SK-N-SH treated with all-trans-retinoic acid at 6 μM for 48 hours (cell line): ENCODE measurements at regions not wholly inside any gene's neighbourhood (a gene's known extent, or its start where the extent isn't known, plus 50 kb on each side); places are given as distances from the start of the nearest gene placed in this dataset.
"Not testable (repeated sequence)": the region's sequence is repeated elsewhere in the genome, so short reads cannot be mapped to it uniquely, and the experiment has no call there.

Experiments
- BACH2 ChIP-seq: fragments of 250-450 bp; sonication (Bioruptor Pico); IDR thresholded peaks from 2 replicates; pipeline ENCODE4 v1.9.0; 2021; ENCODE audit warnings: mild to moderate bottlenecking, borderline replicate concordance
- CREB5 ChIP-seq: fragments of 250-450 bp; sonication (Bioruptor Pico); IDR thresholded peaks from 2 replicates; pipeline ENCODE4 v1.5.1; 2020; ENCODE audit warnings: low read depth, mild to moderate bottlenecking, moderate library complexity
- CSDC2 ChIP-seq: fragments of 250-450 bp; sonication (Bioruptor Pico); IDR thresholded peaks from 2 replicates; pipeline ENCODE4 v1.5.0; 2020; ENCODE audit warnings: mild to moderate bottlenecking, moderate library complexity
- ZFP3 ChIP-seq: fragments of 250-450 bp; sonication (Bioruptor Pico); IDR thresholded peaks from 2 replicates; pipeline ENCODE4 v1.5.0; 2020; ENCODE audit warnings: mild to moderate bottlenecking, moderate library complexity
- ZFP30 ChIP-seq: fragments of 450-650 bp; formaldehyde crosslinking; IDR thresholded peaks from 2 replicates; pipeline ENCODE4 v1.5.0; 2022; ENCODE audit warnings: mild to moderate bottlenecking, moderate library complexity

- TF ChIP-seq ZFP3 (CRISPR knock-in tag); ZFP30 (CRISPR knock-in tag); CSDC2 (CRISPR knock-in tag); CREB5; BACH2 (CRISPR knock-in tag): not testable (repeated sequence)
These were observed 628.7 kb downstream of the KCNJ18 start for GRCh38 chr17:22321001-22321400.
